ENCODE measurements at regions not wholly inside any gene's neighbourhood (a gene's known extent, or its start where the extent isn't known, plus 50 kb on each side); places are given as distances from the start of the nearest gene placed in this dataset.

- TF ChIP-seq EZH2 (IDR thresholded peaks at IDR 0.05; ENCODE audit: low read depth), result no peak
- no peak for TF ChIP-seq CTCF (conservative IDR thresholded peaks at IDR 0.05)
Observed at GRCh38 chrX:69388526-69388925, 115.6 kb upstream of the NALF2 start.

Data from PC-9 (cell line).